PC-3 (cell line): ENCODE measurements at regions not wholly inside any gene's neighbourhood (a gene's known extent, or its start where the extent isn't known, plus 50 kb on each side); places are given as distances from the start of the nearest gene placed in this dataset.
A peak's percentile ranks its signal among the peaks of the same experiment; 100 is the strongest.
"Not testable (repeated sequence)": the region's sequence is repeated elsewhere in the genome, so short reads cannot be mapped to it uniquely, and the experiment has no call there.

Experiments
- ATAC-seq: fragments of 200-7000 bp; cut with Tn5 transposase; 2 replicates; pipeline ENCODE4 v1.9.1; 2020; ENCODE audit warnings: mild to moderate bottlenecking, moderate library complexity
- BruUV-seq: library from RNA; stranded (reverse); fragments of 400-500 nt; replicated peaks from 2 replicates; lab custom pipeline; 2021; lab: Mats Ljungman, UMichigan
- CTCF ChIA-PET: fragments of 300-600 bp; sonication (Branson Sonifier 250); formaldehyde crosslinking; loops from one replicate; lab custom pipeline; 2022; ENCODE audit warnings: antibody characterized with exemption; lab: Charles Lee
- POLR2A ChIA-PET: fragments of 300-600 bp; sonication (Branson Sonifier 250); formaldehyde crosslinking; loops from one replicate; lab custom pipeline; 2022; ENCODE audit warnings: antibody characterized with exemption; ENCODE audit not compliant: unreplicated experiment; lab: Charles Lee
- DNase-seq: peaks from one replicate; pipeline ENCODE4 v3.0.0-alpha.2; 2015
- H2AFZ ChIP-seq: fragments of 300-600 bp; sonication (generic); 2 replicates; pipeline ENCODE4 v1.6.0; 2016; ENCODE audit warnings: antibody characterized with exemption, low read length
- H3F3A ChIP-seq: fragments of 300-600 bp; sonication (generic); one replicate; pipeline ENCODE4 v1.6.0; 2017; ENCODE audit warnings: antibody characterized with exemption, low read length, control low read depth, mild to moderate bottlenecking; ENCODE audit not compliant: unreplicated experiment
- H3K27ac ChIP-seq: fragments of 300-600 bp; sonication (generic); 2 replicates; pipeline ENCODE4 v1.5.1; 2016; ENCODE audit warnings: mild to moderate bottlenecking, low read length
- H3K27me3 ChIP-seq: fragments of 300-600 bp; sonication (generic); 2 replicates; pipeline ENCODE4 v1.6.1; 2016; ENCODE audit warnings: low read length, mixed read lengths
- H3K36me3 ChIP-seq: fragments of 300-600 bp; sonication (generic); 2 replicates; pipeline ENCODE4 v1.6.1; 2016; ENCODE audit warnings: low read depth, mixed run types, low read length, mixed read lengths
- H3K4me1 ChIP-seq: fragments of 300-600 bp; sonication (generic); 2 replicates; pipeline ENCODE4 v1.5.1; 2016; ENCODE audit warnings: low read length; ENCODE audit not compliant: insufficient read depth
- H3K4me2 ChIP-seq: fragments of 300-600 bp; sonication (generic); 2 replicates; pipeline ENCODE4 v1.6.0; 2016; ENCODE audit warnings: low read length
- H3K4me3 ChIP-seq: fragments of 300-600 bp; sonication (generic); 2 replicates; pipeline ENCODE4 v1.5.1; 2016; ENCODE audit warnings: mild to moderate bottlenecking, low read length, mixed read lengths
- H3K79me2 ChIP-seq: fragments of 300-600 bp; sonication (generic); 2 replicates; pipeline ENCODE4 v1.6.1; 2017; ENCODE audit warnings: low read length, mixed read lengths
- H3K9ac ChIP-seq: fragments of 300-600 bp; sonication (generic); 2 replicates; pipeline ENCODE4 v1.6.0; 2016; ENCODE audit warnings: mild to moderate bottlenecking, low read length
- H3K9me2 ChIP-seq: fragments of 300-600 bp; sonication (generic); replicated peaks from 2 replicates; pipeline ENCODE4 v1.6.1; 2016; ENCODE audit warnings: mixed run types, low read length, mixed read lengths
- H3K9me3 ChIP-seq: fragments of 300-600 bp; sonication (generic); 2 replicates; pipeline ENCODE4 v1.6.1; 2016; ENCODE audit warnings: low read length, mixed read lengths
- H4K20me1 ChIP-seq: fragments of 300-600 bp; sonication (generic); 2 replicates; pipeline ENCODE4 v1.6.1; 2016; ENCODE audit warnings: low read length, mixed read lengths
- EZH2 ChIP-seq: fragments of 300-600 bp; sonication (generic); IDR thresholded peaks from one replicate; pipeline ENCODE4 v1.6.1; 2017; ENCODE audit warnings: antibody characterized with exemption, mild to moderate bottlenecking, low read length; ENCODE audit not compliant: unreplicated experiment
- EZH2phosphoT487 ChIP-seq: fragments of 300-600 bp; sonication (generic); IDR thresholded peaks from 2 replicates; pipeline ENCODE4 v1.6.1; 2018; ENCODE audit warnings: mild to moderate bottlenecking, antibody characterized with exemption, low read length, borderline replicate concordance
- intact Hi-C: fragments of 100-400 bp; cut with micrococcal nuclease; formaldehyde crosslinking; loops from 2 replicates; pipeline ENCODE4 v1.9.0; 2023
- TF ChIP-seq, protein P1 (sequence below): fragments of 300-600 bp; sonication (generic); conservative IDR thresholded peaks from 2 replicates; pipeline ENCODE4 v1.5.1; 2017; ENCODE audit warnings: antibody characterized with exemption, low read depth, mild to moderate bottlenecking, low read length

DNA sequence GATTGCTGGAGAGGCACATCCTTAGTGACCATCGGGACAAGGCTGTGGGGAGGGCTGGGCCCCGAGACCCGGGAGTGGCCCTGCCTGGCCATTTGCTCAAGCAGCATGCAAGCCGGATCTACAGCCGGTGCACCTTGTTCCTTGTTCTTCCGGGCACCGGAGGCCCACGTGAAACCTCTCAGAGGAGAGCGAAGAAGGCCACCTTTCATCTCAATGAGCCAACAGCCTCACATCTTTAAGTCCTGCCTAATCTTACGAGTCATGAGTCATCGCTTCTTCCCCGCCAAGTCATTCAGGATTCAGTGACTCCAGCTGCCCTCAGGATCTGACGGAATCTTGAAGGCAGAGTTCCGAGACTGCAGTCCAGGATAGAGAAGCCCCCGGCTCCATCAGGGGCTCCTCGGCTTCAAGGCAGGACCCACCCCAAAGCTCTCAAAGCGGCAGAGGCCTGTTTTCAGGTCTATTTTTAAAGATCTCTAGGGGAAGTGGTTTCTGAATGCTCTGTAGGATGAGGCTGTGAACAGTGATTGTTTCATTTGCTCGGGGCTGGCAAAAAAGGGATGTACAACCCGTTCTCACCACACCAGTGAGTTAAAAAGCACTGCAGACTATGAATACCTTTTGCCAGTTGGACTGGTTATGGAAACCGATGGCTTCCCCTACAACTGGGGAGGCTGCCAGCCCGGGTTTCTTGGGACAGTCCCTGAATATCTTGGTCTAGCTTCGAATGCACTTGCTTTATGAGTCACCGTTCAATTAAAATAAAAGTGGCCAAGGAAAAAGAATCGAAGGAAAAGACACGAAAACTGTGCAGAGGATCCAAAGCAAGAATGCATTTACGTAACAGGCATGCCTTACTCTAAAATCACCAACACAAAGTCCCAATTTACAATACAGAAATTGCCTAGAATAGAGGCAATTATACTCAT is 57.2 kb upstream of the ECHDC3 start:
- POLR2A ChIA-PET, result interaction anchor here (1.0 kb wide), 1 partner anchor 35 kb away, joined by 3 read pairs; no protein-coding TSS in a partner anchor
- peaks cover 49% of the 10 kb centered on the region for H3K4me1 ChIP-seq
- peak; percentile 80 for ATAC-seq

DNA sequence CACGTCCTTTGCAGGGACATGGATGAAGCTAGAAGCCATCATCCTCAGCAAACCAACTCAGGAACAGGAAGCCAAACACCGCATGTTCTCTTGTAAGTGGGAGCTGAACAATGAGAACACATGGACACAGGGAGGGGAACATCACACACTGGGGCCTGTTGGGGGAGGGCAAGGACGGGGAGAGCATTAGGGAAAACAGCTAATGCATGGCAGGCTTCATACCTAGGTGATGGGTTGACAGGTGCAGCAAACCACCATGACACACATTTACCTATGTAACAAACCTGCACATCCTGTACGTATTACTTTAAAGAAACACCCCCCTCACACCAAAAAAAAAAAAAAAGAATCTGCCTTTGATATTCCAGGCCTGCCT is 57.9 kb upstream of the ECHDC3 start:
- DNase-seq, H3K4me3 ChIP-seq, H3K36me3 ChIP-seq, POLR2A ChIA-PET, H3K27me3 ChIP-seq, H3K79me2 ChIP-seq, ATAC-seq, H3K9me2 ChIP-seq, CTCF ChIA-PET, H3F3A ChIP-seq, H4K20me1 ChIP-seq, H3K9me3 ChIP-seq: not testable (repeated sequence)
- Histone ChIP-seq H3K4me1 (peaks cover 49% of the 10 kb centered on the region), H3K4me2 (peak overlapping the region; percentile 88), H3K27ac (peak overlapping the region; percentile 100), H2AFZ (peak overlapping the region; percentile 45; the same call in 1 of the 2 replicates), H3K9ac (peak overlapping the region; percentile 95)
- intact Hi-C loops, result loop anchor here (2.0 kb wide), 1 partner anchor 74 kb away; the partner anchor contains the start of gene USP6NL
- TSS peak; percentile 34 for BruUV-seq

More for the DNA sequence above, 57.2 kb upstream of the ECHDC3 start:
- TSS peak; percentile 89 for BruUV-seq
- no peaks in the 10 kb centered on the region for H3K36me3 ChIP-seq
- H3K4me2 ChIP-seq, result peak overlapping the region; percentile 88
- H3K27ac ChIP-seq, result peak overlapping the region; percentile 100
- H3F3A ChIP-seq, result no peaks in the 10 kb centered on the region
- H3K4me3 ChIP-seq, result peak overlapping the region; percentile 63
- TF ChIP-seq EZH2 (no peak), EZH2phosphoT487 (no peak)
- TF ChIP-seq, protein P1, sequence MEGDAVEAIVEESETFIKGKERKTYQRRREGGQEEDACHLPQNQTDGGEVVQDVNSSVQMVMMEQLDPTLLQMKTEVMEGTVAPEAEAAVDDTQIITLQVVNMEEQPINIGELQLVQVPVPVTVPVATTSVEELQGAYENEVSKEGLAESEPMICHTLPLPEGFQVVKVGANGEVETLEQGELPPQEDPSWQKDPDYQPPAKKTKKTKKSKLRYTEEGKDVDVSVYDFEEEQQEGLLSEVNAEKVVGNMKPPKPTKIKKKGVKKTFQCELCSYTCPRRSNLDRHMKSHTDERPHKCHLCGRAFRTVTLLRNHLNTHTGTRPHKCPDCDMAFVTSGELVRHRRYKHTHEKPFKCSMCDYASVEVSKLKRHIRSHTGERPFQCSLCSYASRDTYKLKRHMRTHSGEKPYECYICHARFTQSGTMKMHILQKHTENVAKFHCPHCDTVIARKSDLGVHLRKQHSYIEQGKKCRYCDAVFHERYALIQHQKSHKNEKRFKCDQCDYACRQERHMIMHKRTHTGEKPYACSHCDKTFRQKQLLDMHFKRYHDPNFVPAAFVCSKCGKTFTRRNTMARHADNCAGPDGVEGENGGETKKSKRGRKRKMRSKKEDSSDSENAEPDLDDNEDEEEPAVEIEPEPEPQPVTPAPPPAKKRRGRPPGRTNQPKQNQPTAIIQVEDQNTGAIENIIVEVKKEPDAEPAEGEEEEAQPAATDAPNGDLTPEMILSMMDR, result no peak
- H3K9me3 ChIP-seq, result no peaks in the 10 kb centered on the region
- intact Hi-C loops, result loop anchor here (1.0 to 2.0 kb wide), 2 partner anchors 31 to 74 kb away; partner anchors contain the start of gene USP6NL
- no peaks in the 10 kb centered on the region for H3K9me2 ChIP-seq
- H3K27me3 ChIP-seq, result no peaks in the 10 kb centered on the region
- DNase-seq, result peak; percentile 86
- CTCF ChIA-PET, result interaction anchor here (0.6 kb wide), 1 partner anchor 82 kb away, joined by 6 read pairs; no protein-coding TSS in a partner anchor
- peak overlapping the region; percentile 95 for H3K9ac ChIP-seq
- peak overlapping the region; percentile 45; the same call in 1 of the 2 replicates for H2AFZ ChIP-seq
- H4K20me1 ChIP-seq, result no peaks in the 10 kb centered on the region
- H3K79me2 ChIP-seq, result no peaks in the 10 kb centered on the region

DNA sequence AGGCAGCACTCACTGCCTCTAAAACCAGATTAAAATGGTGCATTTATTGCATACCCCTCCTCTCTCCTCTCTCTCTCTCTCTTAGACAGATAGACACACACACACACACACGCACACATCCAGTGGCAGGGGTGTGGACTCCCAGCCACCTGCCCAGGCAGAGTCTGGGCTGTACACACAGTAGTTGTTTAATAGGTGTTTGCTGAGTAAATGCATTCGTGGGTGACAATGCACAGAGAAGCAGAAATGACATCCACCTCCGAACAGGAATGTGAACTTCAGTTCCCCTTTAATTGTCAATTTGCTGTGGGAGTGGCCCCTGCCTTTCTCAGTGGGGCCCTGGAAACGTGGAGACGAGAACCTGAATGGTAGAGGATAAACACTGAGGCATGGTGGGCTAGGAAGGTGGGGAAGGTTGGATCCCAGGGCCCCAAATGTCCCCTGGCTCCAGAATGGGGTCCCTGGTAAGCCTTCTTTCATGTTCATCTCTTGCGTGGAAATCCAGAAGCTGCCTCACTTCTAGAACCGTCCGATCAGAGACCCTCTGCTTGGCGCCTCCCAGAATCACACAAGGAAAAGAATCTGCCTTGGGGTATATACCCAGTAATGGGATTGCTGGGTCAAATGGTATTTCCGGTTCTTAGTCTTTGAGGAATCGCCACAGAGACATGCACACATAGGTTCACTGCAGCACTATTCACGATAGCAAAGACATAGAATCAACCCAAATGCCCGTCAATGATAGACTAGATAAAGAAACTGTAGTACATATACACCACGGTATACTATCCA is 58.5 kb upstream of the ECHDC3 start:
- Histone ChIP-seq H3K9me3 (no peaks in the 10 kb centered on the region), H3K9me2 (no peaks in the 10 kb centered on the region), H3K79me2 (no peaks in the 10 kb centered on the region), H3K27ac (peak overlapping the region; percentile 100), H4K20me1 (no peaks in the 10 kb centered on the region), H3K27me3 (no peaks in the 10 kb centered on the region), H3K9ac (peak overlapping the region; percentile 95), H3K4me2 (no peak overlapping the region), H3K4me3 (no peak overlapping the region), H3F3A (no peaks in the 10 kb centered on the region), H3K36me3 (no peaks in the 10 kb centered on the region), H2AFZ (no peak overlapping the region), H3K4me1 (peaks cover 47% of the 10 kb centered on the region)
- TF ChIP-seq, protein P1, result no peak
- TF ChIP-seq EZH2 (no peak), EZH2phosphoT487 (no peak)
- ChIA-PET POLR2A (no interaction called here), CTCF (no interaction called here)
- DNase-seq (peak; percentile 1), ATAC-seq (no peak)
- intact Hi-C loops, result loop anchor here (2.0 kb wide), 1 partner anchor 73 kb away; the partner anchor contains the start of gene USP6NL
- no TSS peak for BruUV-seq
